HepG2 (cell line): ENCODE measurements at regions not wholly inside any gene's neighbourhood (a gene's known extent, or its start where the extent isn't known, plus 50 kb on each side); places are given as distances from the start of the nearest gene placed in this dataset.

ENCODE experiments used
- ATAC-seq: fragments of 200-7000 bp; cut with Tn5 transposase; 3 replicates; pipeline ENCODE4 v1.9.1; 2020; ENCODE audit warnings: mild to moderate bottlenecking, moderate library complexity
- BruUV-seq: library from RNA; stranded (reverse); fragments of 400-500 nt; replicated peaks from 2 replicates; lab custom pipeline; 2021; lab: Mats Ljungman, UMichigan
- CTCF ChIA-PET: fragments of 300-600 bp; formaldehyde crosslinking; extraction: SDS; loops from one replicate; lab custom pipeline; 2021; ENCODE audit warnings: low total read pairs, inconsistent platforms, low intra/inter-chr PET ratio; lab: Yijun Ruan, JAX
- POLR2A ChIA-PET: fragments of 350-600 bp; sonication (Branson Sonifier 250); formaldehyde crosslinking; loops from one replicate; lab custom pipeline; 2020; ENCODE audit warnings: antibody characterized with exemption, inconsistent platforms; lab: Yijun Ruan, JAX
- DNase-seq: peaks from one replicate; pipeline ENCODE4 v3.0.0-alpha.2; 2015; ENCODE audit warnings: low spot score
- FAIRE-seq: peaks from 3 replicates; lab custom pipeline; 2011; peaks lifted over from hg19 to GRCh38; lab: Jason Lieb, UNC
- H2AFZ ChIP-seq: one replicate; pipeline ENCODE4 v1.6.1; 2011; ENCODE audit warnings: low read length, inconsistent platforms
- H3K27ac ChIP-seq: fragments of 300-600 bp; 3 replicates; pipeline ENCODE4 v1.8.0; 2011; ENCODE audit warnings: mixed run types, mild to moderate bottlenecking, mixed read lengths, low read length, inconsistent platforms; ENCODE audit not compliant: insufficient read depth; ENCODE audit errors: extremely low read length
- H3K27me3 ChIP-seq, 2 experiments: fragments of 200-600 bp in 1 of 2; 2 replicates in 1 of 2; 3 replicates in 1 of 2; pipeline versions ENCODE4 v1.6.0 to v1.8.0; 2011; ENCODE audit warnings: low read length in 2 of 2, mild to moderate bottlenecking in 2 of 2, moderate library complexity in 2 of 2, inconsistent platforms in 1 of 2; ENCODE audit not compliant: insufficient read depth in 2 of 2, control insufficient read depth in 1 of 2
- H3K36me3 ChIP-seq, 2 experiments: fragments of 200-600 bp in 1 of 2; replicated peaks in 1 of 2; 2 replicates in 1 of 2; 3 replicates in 1 of 2; pipeline versions ENCODE4 v1.5.1 to v1.8.0; 2011; ENCODE audit warnings: low read length in 2 of 2, inconsistent platforms in 1 of 2; ENCODE audit not compliant: insufficient read depth in 2 of 2, control insufficient read depth in 1 of 2
- H3K4me1 ChIP-seq: 2 replicates; pipeline ENCODE4 v1.5.1; 2012; ENCODE audit warnings: low read length, inconsistent platforms; ENCODE audit not compliant: insufficient read depth
- H3K4me2 ChIP-seq: 2 replicates; pipeline ENCODE4 v1.6.0; 2011; ENCODE audit warnings: low read depth, low read length, inconsistent platforms
- H3K4me3 ChIP-seq, 3 experiments: fragments of 200-600 bp in 1 of 3; sonication (generic), shearing (Covaris generic) in 1 of 3; replicated peaks in 1 of 3; 2 replicates each; pipeline ENCODE4 v1.5.1; 2011 to 2016; ENCODE audit warnings: low read length in 3 of 3, inconsistent platforms in 2 of 3, low read depth in 2 of 3, mild to moderate bottlenecking in 2 of 3, control low read depth in 1 of 3, mixed read lengths in 1 of 3; ENCODE audit not compliant: insufficient read depth in 1 of 3
- H3K79me2 ChIP-seq: one replicate; pipeline ENCODE4 v1.6.1; 2011; ENCODE audit warnings: low read length, inconsistent platforms; ENCODE audit not compliant: insufficient read depth
- H3K9ac ChIP-seq: 2 replicates; pipeline ENCODE4 v1.6.0; 2011; ENCODE audit warnings: mild to moderate bottlenecking, low read depth, low read length, inconsistent platforms; ENCODE audit not compliant: insufficient read depth
- H3K9me3 ChIP-seq: 2 replicates; pipeline ENCODE4 v1.5.1; 2012; ENCODE audit warnings: mild to moderate bottlenecking, low read length
- H4K20me1 ChIP-seq: 2 replicates; pipeline ENCODE4 v1.6.0; 2011; ENCODE audit warnings: inconsistent platforms, mild to moderate bottlenecking, low read length, moderate library complexity; ENCODE audit not compliant: insufficient read depth
- ARHGAP35 ChIP-seq: sonication (generic); formaldehyde crosslinking; IDR thresholded peaks from 2 replicates; pipeline ENCODE4 v1.9.0; 2022; ENCODE audit warnings: mild to moderate bottlenecking, inconsistent platforms, moderate library complexity, missing genetic modification reagents, borderline replicate concordance
- CBFB ChIP-seq: sonication (generic); formaldehyde crosslinking; IDR thresholded peaks from 2 replicates; pipeline ENCODE4 v1.4.0; 2020; ENCODE audit warnings: missing genetic modification reagents
- CEBPG ChIP-seq: IDR thresholded peaks from 2 replicates; pipeline ENCODE4 v1.6.1; 2016
- CREM ChIP-seq, 2 experiments: sonication (generic) in 1 of 2; formaldehyde crosslinking in 1 of 2; IDR thresholded peaks; 2 replicates each; pipeline versions ENCODE4 v1.4.0 to v1.6.1; 2016 to 2020; ENCODE audit warnings: antibody characterized with exemption in 1 of 2, mild to moderate bottlenecking in 1 of 2, missing genetic modification reagents in 1 of 2
- HOXA5 ChIP-seq: sonication (generic); formaldehyde crosslinking; IDR thresholded peaks from 2 replicates; pipeline ENCODE4 v1.4.0; 2020; ENCODE audit warnings: missing genetic modification reagents
- KAT7 ChIP-seq: IDR thresholded peaks from 2 replicates; pipeline ENCODE4 v1.6.1; 2018; ENCODE audit warnings: borderline replicate concordance, missing compliant biosample characterization
- KDM3A ChIP-seq: IDR thresholded peaks from 2 replicates; pipeline ENCODE4 v1.6.1; 2018; ENCODE audit warnings: low read depth, missing compliant biosample characterization
- MLLT10 ChIP-seq: sonication (generic); formaldehyde crosslinking; IDR thresholded peaks from 2 replicates; pipeline ENCODE4 v1.4.0; 2020; ENCODE audit warnings: missing genetic modification reagents
- NKX3-1 ChIP-seq: sonication (generic); formaldehyde crosslinking; IDR thresholded peaks from 2 replicates; pipeline ENCODE4 v1.5.0; 2020; ENCODE audit warnings: missing genetic modification reagents
- NR2F2 ChIP-seq: IDR thresholded peaks from 2 replicates; pipeline ENCODE4 v1.6.1; 2012; ENCODE audit warnings: low read depth, inconsistent platforms, borderline replicate concordance
- PITX1 ChIP-seq: sonication (generic); formaldehyde crosslinking; IDR thresholded peaks from 2 replicates; pipeline ENCODE4 v1.5.1; 2020; ENCODE audit warnings: mild to moderate bottlenecking, missing genetic modification reagents
- RAD51 ChIP-seq: fragments of 450-650 bp; IDR thresholded peaks from 2 replicates; pipeline ENCODE4 v1.6.1; 2016; ENCODE audit warnings: borderline replicate concordance
- SALL1 ChIP-seq: sonication (generic); formaldehyde crosslinking; IDR thresholded peaks from 2 replicates; pipeline ENCODE4 v1.8.0; 2022; ENCODE audit warnings: mild to moderate bottlenecking, missing genetic modification reagents
- SIX1 ChIP-seq: sonication (generic); formaldehyde crosslinking; IDR thresholded peaks from 2 replicates; pipeline ENCODE4 v1.4.0; 2020; ENCODE audit warnings: missing genetic modification reagents, borderline replicate concordance
- SMAD9 ChIP-seq: sonication (generic); formaldehyde crosslinking; IDR thresholded peaks from 2 replicates; pipeline ENCODE4 v1.5.1; 2020; ENCODE audit warnings: mild to moderate bottlenecking, missing genetic modification reagents
- SNAI1 ChIP-seq: sonication (generic); formaldehyde crosslinking; IDR thresholded peaks from 2 replicates; pipeline ENCODE4 v1.5.0; 2020; ENCODE audit warnings: mild to moderate bottlenecking, missing genetic modification reagents, borderline replicate concordance
- ZBTB42 ChIP-seq: sonication (generic); formaldehyde crosslinking; IDR thresholded peaks from 2 replicates; pipeline ENCODE4 v1.5.0; 2020; ENCODE audit warnings: mild to moderate bottlenecking, missing genetic modification reagents
- ZNF501 ChIP-seq: sonication (generic); formaldehyde crosslinking; IDR thresholded peaks from 2 replicates; pipeline ENCODE4 v1.5.1; 2020; ENCODE audit warnings: mild to moderate bottlenecking, moderate library complexity, missing genetic modification reagents
- ZNF746 ChIP-seq: sonication (generic); formaldehyde crosslinking; IDR thresholded peaks from 2 replicates; pipeline ENCODE4 v1.8.0; 2022; ENCODE audit warnings: mild to moderate bottlenecking, missing genetic modification reagents
- ZSCAN20 ChIP-seq: sonication (generic); formaldehyde crosslinking; IDR thresholded peaks from 2 replicates; pipeline ENCODE4 v1.4.0; 2020; ENCODE audit warnings: missing genetic modification reagents, mild to moderate bottlenecking, borderline replicate concordance
- ZSCAN31 ChIP-seq: sonication (generic); formaldehyde crosslinking; IDR thresholded peaks from 2 replicates; pipeline ENCODE4 v1.5.0; 2020; ENCODE audit warnings: low read depth, mild to moderate bottlenecking, missing genetic modification reagents
- WGBS: methylation state at CpG from one replicate; pipeline ENCODE4 v1.1.6; 2017; ENCODE audit warnings: low lambda C conversion rate; 5-methylcytosine and 5-hydroxymethylcytosine counted together
- in situ Hi-C: cut with HindIII; loops from 2 replicates; pipeline ENCODE4 v1.10.0; 2017; ENCODE audit warnings: low pct_unique_long_range_greater_than_20kb; ENCODE audit not compliant: extremely low pct_ligation_motif_present
- intact Hi-C: fragments of 100-400 bp; cut with micrococcal nuclease; formaldehyde crosslinking; loops from one replicate; pipeline ENCODE4 v1.10.0; 2022; ENCODE audit not compliant: unreplicated experiment
- TF ChIP-seq, protein P1 (sequence below): IDR thresholded peaks from 2 replicates; pipeline ENCODE4 v1.6.1; 2016; ENCODE audit warnings: missing compliant biosample characterization, missing genetic modification reagents, borderline replicate concordance

DNA sequence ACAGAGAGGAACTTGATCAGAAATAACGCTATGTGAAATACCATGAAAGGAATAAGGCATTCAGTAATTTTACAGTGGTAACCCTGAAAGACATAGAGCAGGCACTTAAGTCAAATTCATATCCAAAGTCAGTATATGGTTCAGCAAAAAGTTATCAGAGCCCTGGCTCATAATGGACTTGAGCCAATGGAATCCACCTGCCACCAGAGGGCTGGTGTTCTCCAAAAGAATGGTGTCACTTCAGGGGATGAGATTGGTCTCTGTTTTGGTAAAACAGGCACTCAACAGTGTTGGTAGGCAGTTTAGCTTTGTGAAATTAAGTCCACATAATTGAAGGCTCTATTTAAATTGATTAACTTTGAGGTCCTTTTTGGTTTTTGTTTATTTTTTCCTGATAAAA, 93.9 kb downstream of the LIG4 start:
- Histone ChIP-seq H3K36me3 (no peaks in the 10 kb centered on the region), H2AFZ (no peak overlapping the region), H3K27ac (no peak overlapping the region), H3K27me3 (no peaks in the 10 kb centered on the region), H3K9me3 (no peaks in the 10 kb centered on the region), H3K9ac (no peak overlapping the region), H3K4me2 (no peak overlapping the region), H4K20me1 (no peaks in the 10 kb centered on the region), H3K4me3 (no peak overlapping the region), H3K79me2 (no peaks in the 10 kb centered on the region), H3K4me1 (no peaks in the 10 kb centered on the region)
- ChIA-PET CTCF (no interaction called here), POLR2A (no interaction called here)
- ATAC-seq (0 out of 3 replicates have a peak, but pooled peaks have one; percentile 23), DNase-seq (peak; percentile 1), FAIRE-seq (no peak)
- 3% methylated on average over 1 of the region's 1 CpG for WGBS
- no peak for TF ChIP-seq SALL1 (CRISPR knock-in tag)
- TF ChIP-seq CEBPG (CRISPR knock-in tag) = no peak
- TF ChIP-seq ARHGAP35 (CRISPR knock-in tag) = no peak
- no peak for TF ChIP-seq PITX1 (CRISPR knock-in tag)
- TF ChIP-seq ZSCAN20 (CRISPR knock-in tag) = no peak
- no TSS peak for BruUV-seq
- intact Hi-C loops = loop anchor here (1.0 kb wide), 1 partner anchor 34 kb away; no protein-coding TSS in a partner anchor
- in situ Hi-C loops = no loop called here

DNA sequence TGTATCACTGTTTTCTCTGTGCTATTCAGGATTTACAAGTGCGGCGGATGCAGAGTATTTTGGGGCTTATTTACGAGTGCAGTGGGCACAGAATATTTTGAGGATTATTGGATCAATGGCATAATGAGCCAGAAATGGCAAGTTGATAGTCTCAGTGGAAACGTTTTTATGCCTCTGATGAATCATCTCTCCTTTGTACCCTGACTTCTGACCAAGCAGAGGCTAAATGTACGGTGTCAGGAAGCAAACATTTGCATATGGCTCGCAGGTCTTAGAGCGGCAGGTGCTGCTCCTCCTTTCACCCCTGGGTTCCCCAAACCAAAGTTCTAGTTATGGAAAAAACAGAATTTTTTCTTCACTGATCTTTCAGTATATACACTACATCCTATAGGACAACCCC, 94.5 kb downstream of the LIG4 start:
- Histone ChIP-seq H3K36me3 (no peaks in the 10 kb centered on the region), H3K4me1 (no peaks in the 10 kb centered on the region), H3K4me2 (no peak overlapping the region), H2AFZ (no peak overlapping the region), H3K27ac (no peak overlapping the region), H4K20me1 (no peaks in the 10 kb centered on the region), H3K27me3 (no peaks in the 10 kb centered on the region), H3K79me2 (no peaks in the 10 kb centered on the region), H3K9ac (no peak overlapping the region), H3K4me3 (no peak overlapping the region), H3K9me3 (no peaks in the 10 kb centered on the region)
- TF ChIP-seq KAT7 (CRISPR knock-in tag) (no peak), ZBTB42 (CRISPR knock-in tag) (no peak), SIX1 (CRISPR knock-in tag) (no peak), HOXA5 (CRISPR knock-in tag) (no peak), CBFB (CRISPR knock-in tag) (no peak), ZSCAN31 (CRISPR knock-in tag) (no peak), MLLT10 (CRISPR knock-in tag) (no peak), CREM (IDR thresholded peaks at IDR 0.05) (no peak), CREM (CRISPR knock-in tag; IDR thresholded peaks at IDR 0.05) (no peak), ZNF501 (CRISPR knock-in tag) (no peak), NR2F2 (no peak), ZNF746 (CRISPR knock-in tag) (no peak), RAD51 (no peak), SMAD9 (CRISPR knock-in tag) (no peak), KDM3A (CRISPR knock-in tag) (no peak), SNAI1 (CRISPR knock-in tag) (no peak), ARHGAP35 (CRISPR knock-in tag) (no peak), NKX3-1 (no peak)
- TF ChIP-seq, protein P1, sequence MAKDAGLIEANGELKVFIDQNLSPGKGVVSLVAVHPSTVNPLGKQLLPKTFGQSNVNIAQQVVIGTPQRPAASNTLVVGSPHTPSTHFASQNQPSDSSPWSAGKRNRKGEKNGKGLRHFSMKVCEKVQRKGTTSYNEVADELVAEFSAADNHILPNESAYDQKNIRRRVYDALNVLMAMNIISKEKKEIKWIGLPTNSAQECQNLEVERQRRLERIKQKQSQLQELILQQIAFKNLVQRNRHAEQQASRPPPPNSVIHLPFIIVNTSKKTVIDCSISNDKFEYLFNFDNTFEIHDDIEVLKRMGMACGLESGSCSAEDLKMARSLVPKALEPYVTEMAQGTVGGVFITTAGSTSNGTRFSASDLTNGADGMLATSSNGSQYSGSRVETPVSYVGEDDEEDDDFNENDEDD = no peak
- no TSS peak for BruUV-seq
- no peak for FAIRE-seq
- intact Hi-C loops (loop anchor here (1.0 kb wide), 1 partner anchor 34 kb away; no protein-coding TSS in a partner anchor), in situ Hi-C loops (no loop called here)
- DNase-seq = no peak
- ChIA-PET CTCF (no interaction called here), POLR2A (no interaction called here)
- no peak for ATAC-seq
- 18% methylated on average over 7 of the region's 7 CpGs for WGBS
